ENCODE measurements at regions not wholly inside any gene's neighbourhood (a gene's known extent, or its start where the extent isn't known, plus 50 kb on each side); places are given as distances from the start of the nearest gene placed in this dataset.

- H3K27me3 ChIP-seq (ENCODE audit: control insufficient read depth in 1 of 2, insufficient read depth in 2 of 2, low read length in 2 of 2), result peaks cover 0 to 7% of the 10 kb centered on the region in 2 experiments; a peak in 3 of 5 replicates
- no peak overlapping the region for H3K9ac ChIP-seq (ENCODE audit: insufficient read depth, low read depth, low read length)
- in situ Hi-C loops (cut with HindIII; ENCODE audit: extremely low pct_ligation_motif_present, low pct_unique_long_range_greater_than_20kb) (loop anchor here (5.0 to 25.0 kb wide), 3 partner anchors 50 to 650 kb away; no protein-coding TSS in a partner anchor), intact Hi-C loops (cut with micrococcal nuclease; ENCODE audit: unreplicated experiment) (loop anchor here (10.0 kb wide), 1 partner anchor 113 kb away; the partner anchor contains the start of gene KLF13)
- H3K79me2 ChIP-seq (ENCODE audit: insufficient read depth, low read length), result no peaks in the 10 kb centered on the region
- no peak overlapping the region for H3K4me2 ChIP-seq (ENCODE audit: low read depth, low read length)
- BruUV-seq (replicated peaks), result no TSS peak
- ATAC-seq, result no peak
- no peak for FAIRE-seq
- no peaks in the 10 kb centered on the region for H3K36me3 ChIP-seq (replicated peaks in 1 of 2; ENCODE audit: control insufficient read depth in 1 of 2, insufficient read depth in 2 of 2, low read length in 2 of 2)
- no peak overlapping the region for H3K27ac ChIP-seq (ENCODE audit: extremely low read length, insufficient read depth, low read length)
- H2AFZ ChIP-seq (ENCODE audit: low read length), result no peak overlapping the region
- 0% methylated on average over 2 of the region's 6 CpGs for WGBS (ENCODE audit: low lambda C conversion rate)
- no peak for TF ChIP-seq ZNF317 (CRISPR knock-in tag; IDR thresholded peaks at IDR 0.05)
- no peaks in the 10 kb centered on the region for H3K9me3 ChIP-seq (ENCODE audit: low read length)
- peaks cover 12% of the 10 kb centered on the region for H3K4me1 ChIP-seq (ENCODE audit: insufficient read depth, low read length)
- no peak overlapping the region for H3K4me3 ChIP-seq (replicated peaks in 1 of 3; ENCODE audit: insufficient read depth in 1 of 3, low read depth in 2 of 3, low read length in 3 of 3)
- ChIA-PET CTCF (ENCODE audit: low intra/inter-chr PET ratio, low total read pairs) (no interaction called here), POLR2A (no interaction called here)
- no peak for DNase-seq (ENCODE audit: low spot score)
- H4K20me1 ChIP-seq (ENCODE audit: insufficient read depth, low read length), result no peaks in the 10 kb centered on the region
These were observed 111.1 kb downstream of the KLF13 start for GRCh38 chr15:31437686-31438085.

- no TSS peak for BruUV-seq (replicated peaks)
- H3K4me3 ChIP-seq (replicated peaks in 1 of 3; ENCODE audit: insufficient read depth in 1 of 3, low read depth in 2 of 3, low read length in 3 of 3), result no peak overlapping the region
- intact Hi-C loops (cut with micrococcal nuclease; ENCODE audit: unreplicated experiment), result loop anchor here (1.0 to 10.0 kb wide), 2 partner anchors 52 to 114 kb away; partner anchors contain the start of gene KLF13
- H2AFZ ChIP-seq (ENCODE audit: low read length), result no peak overlapping the region
- peaks cover 0 to 7% of the 10 kb centered on the region in 2 experiments; a peak in 2 of 5 replicates for H3K27me3 ChIP-seq (ENCODE audit: control insufficient read depth in 1 of 2, insufficient read depth in 2 of 2, low read length in 2 of 2)
- H3K9ac ChIP-seq (ENCODE audit: insufficient read depth, low read depth, low read length), result no peak overlapping the region
- POLR2A ChIA-PET, result no interaction called here
- H3K4me2 ChIP-seq (ENCODE audit: low read depth, low read length), result no peak overlapping the region
- DNase-seq (ENCODE audit: low spot score) (no peak), ATAC-seq (no peak), FAIRE-seq (no peak)
- H3K27ac ChIP-seq (ENCODE audit: extremely low read length, insufficient read depth, low read length), result no peak overlapping the region
- 75% methylated on average over 10 of the region's 10 CpGs for WGBS (ENCODE audit: low lambda C conversion rate)
- H3K79me2 ChIP-seq (ENCODE audit: insufficient read depth, low read length), result no peaks in the 10 kb centered on the region
- TF ChIP-seq MED13 (CRISPR knock-in tag; IDR thresholded peaks at IDR 0.05) (no peak), BRF2 (CRISPR knock-in tag; IDR thresholded peaks at IDR 0.05) (no peak), ZNF367 (CRISPR knock-in tag; IDR thresholded peaks at IDR 0.05; ENCODE audit: borderline replicate concordance) (no peak), ZNF260 (CRISPR knock-in tag; IDR thresholded peaks at IDR 0.05; ENCODE audit: borderline replicate concordance, low read depth) (no peak), ZSCAN25 (CRISPR knock-in tag; IDR thresholded peaks at IDR 0.05) (no peak), ZNF343 (CRISPR knock-in tag; IDR thresholded peaks at IDR 0.05) (no peak)
- H3K9me3 ChIP-seq (ENCODE audit: low read length), result no peaks in the 10 kb centered on the region
- no peaks in the 10 kb centered on the region for H3K36me3 ChIP-seq (replicated peaks in 1 of 2; ENCODE audit: control insufficient read depth in 1 of 2, insufficient read depth in 2 of 2, low read length in 2 of 2)
- CTCF ChIA-PET (ENCODE audit: low intra/inter-chr PET ratio, low total read pairs), result interaction anchor here (0.8 to 3.0 kb wide), 2 partner anchors 50 to 51 kb away, joined by 8 to 18 read pairs; no protein-coding TSS in a partner anchor
- no peaks in the 10 kb centered on the region for H4K20me1 ChIP-seq (ENCODE audit: insufficient read depth, low read length)
- in situ Hi-C loops (cut with HindIII; ENCODE audit: extremely low pct_ligation_motif_present, low pct_unique_long_range_greater_than_20kb), result loop anchor here (5.0 to 25.0 kb wide), 3 partner anchors 49 to 651 kb away; no protein-coding TSS in a partner anchor
- peaks cover 12% of the 10 kb centered on the region for H3K4me1 ChIP-seq (ENCODE audit: insufficient read depth, low read length)
These were observed 112.1 kb downstream of the KLF13 start for GRCh38 chr15:31438601-31439265.

Measured in HepG2 (cell line).